Ovary (tissue), 3 donors: ENCODE measurements at regions not wholly inside any gene's neighbourhood (a gene's known extent, or its start where the extent isn't known, plus 50 kb on each side); places are given as distances from the start of the nearest gene placed in this dataset.

Source experiments
- EP300 ChIP-seq: sonication (generic); formaldehyde crosslinking; IDR thresholded peaks from one replicate; pipeline ENCODE4 v1.6.1; 2017; ENCODE audit warnings: antibody characterized with exemption
- POLR2A ChIP-seq: fragments of 450-650 bp; IDR thresholded peaks from one replicate; pipeline ENCODE4 v1.6.1; 2017; ENCODE audit warnings: antibody characterized with exemption, mild to moderate bottlenecking, moderate library complexity
- TF ChIP-seq, protein P1 (sequence below), 3 donors: fragments of 450-650 bp in 2 of 3; fragments of 200-600 bp in 1 of 3; IDR thresholded peaks; one replicate each; pipeline versions ENCODE4 v1.5.1 to v1.8.0; 2016 to 2022; ENCODE audit warnings: antibody characterized with exemption in 3 of 3, mild to moderate bottlenecking in 1 of 3
- donor health status: DM: no; HTN: no; CAD: no.

DNA sequence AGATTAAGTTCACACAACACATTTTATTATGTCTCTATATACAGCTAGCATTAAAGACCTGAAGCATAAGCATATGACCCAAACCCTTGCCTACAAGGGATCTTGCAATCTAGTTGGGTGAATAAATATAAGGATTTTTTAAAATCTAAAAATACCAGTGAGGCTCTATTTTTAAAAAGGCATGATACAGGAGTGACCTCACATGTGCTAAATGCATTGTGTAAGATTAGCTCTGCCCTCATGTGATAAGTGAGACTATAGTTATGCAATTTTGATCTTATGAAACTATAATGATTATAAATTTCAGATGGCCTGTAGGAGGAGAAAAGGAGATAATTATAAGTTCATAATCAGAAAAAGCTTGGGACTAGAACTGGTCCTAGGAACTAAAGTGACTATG lies 451.0 kb upstream of the MAN1A1 start:
- TF ChIP-seq EP300 = no peak
- TF ChIP-seq, protein P1, sequence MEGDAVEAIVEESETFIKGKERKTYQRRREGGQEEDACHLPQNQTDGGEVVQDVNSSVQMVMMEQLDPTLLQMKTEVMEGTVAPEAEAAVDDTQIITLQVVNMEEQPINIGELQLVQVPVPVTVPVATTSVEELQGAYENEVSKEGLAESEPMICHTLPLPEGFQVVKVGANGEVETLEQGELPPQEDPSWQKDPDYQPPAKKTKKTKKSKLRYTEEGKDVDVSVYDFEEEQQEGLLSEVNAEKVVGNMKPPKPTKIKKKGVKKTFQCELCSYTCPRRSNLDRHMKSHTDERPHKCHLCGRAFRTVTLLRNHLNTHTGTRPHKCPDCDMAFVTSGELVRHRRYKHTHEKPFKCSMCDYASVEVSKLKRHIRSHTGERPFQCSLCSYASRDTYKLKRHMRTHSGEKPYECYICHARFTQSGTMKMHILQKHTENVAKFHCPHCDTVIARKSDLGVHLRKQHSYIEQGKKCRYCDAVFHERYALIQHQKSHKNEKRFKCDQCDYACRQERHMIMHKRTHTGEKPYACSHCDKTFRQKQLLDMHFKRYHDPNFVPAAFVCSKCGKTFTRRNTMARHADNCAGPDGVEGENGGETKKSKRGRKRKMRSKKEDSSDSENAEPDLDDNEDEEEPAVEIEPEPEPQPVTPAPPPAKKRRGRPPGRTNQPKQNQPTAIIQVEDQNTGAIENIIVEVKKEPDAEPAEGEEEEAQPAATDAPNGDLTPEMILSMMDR (IDR thresholded peaks at IDR 0.05) = no peak
- no peak for TF ChIP-seq POLR2A
